Mucosa of rectum (tissue), 2 donors: ENCODE measurements at regions not wholly inside any gene's neighbourhood (a gene's known extent, or its start where the extent isn't known, plus 50 kb on each side); places are given as distances from the start of the nearest gene placed in this dataset.

Source experiments
- H3K27ac ChIP-seq, 2 donors: one replicate each; pipeline ENCODE4 v1.7.0; 2013; ENCODE audit warnings: inconsistent platforms in 2 of 2, low read depth in 2 of 2, low read length in 2 of 2
- H3K27me3 ChIP-seq, 2 donors: one replicate each; pipeline ENCODE4 v1.7.0; 2013; ENCODE audit warnings: low read length in 2 of 2; ENCODE audit not compliant: control insufficient read depth in 2 of 2, insufficient read depth in 2 of 2
- H3K36me3 ChIP-seq, 2 donors: one replicate each; pipeline ENCODE4 v1.7.0; 2013; ENCODE audit warnings: low read length in 2 of 2; ENCODE audit not compliant: control insufficient read depth in 2 of 2, insufficient read depth in 2 of 2
- H3K4me1 ChIP-seq, 2 donors: one replicate each; pipeline ENCODE4 v1.7.0; 2013; ENCODE audit warnings: low read length in 2 of 2, mild to moderate bottlenecking in 1 of 2; ENCODE audit not compliant: control insufficient read depth in 2 of 2, insufficient read depth in 2 of 2
- H3K4me3 ChIP-seq, 2 donors: one replicate each; pipeline ENCODE4 v1.7.0; 2013; ENCODE audit warnings: low read length in 2 of 2
- H3K9ac ChIP-seq, 2 donors: one replicate each; pipeline ENCODE4 v1.7.0; 2013; ENCODE audit warnings: low read length in 2 of 2, low read depth in 1 of 2, mild to moderate bottlenecking in 1 of 2
- H3K9me3 ChIP-seq, 2 donors: one replicate each; pipeline ENCODE4 v1.7.0; 2013; ENCODE audit warnings: low read length in 2 of 2; ENCODE audit not compliant: control insufficient read depth in 2 of 2
- donor health status: healthy.
- donor health status: Normal muscosa, but diverticular disease.

DNA sequence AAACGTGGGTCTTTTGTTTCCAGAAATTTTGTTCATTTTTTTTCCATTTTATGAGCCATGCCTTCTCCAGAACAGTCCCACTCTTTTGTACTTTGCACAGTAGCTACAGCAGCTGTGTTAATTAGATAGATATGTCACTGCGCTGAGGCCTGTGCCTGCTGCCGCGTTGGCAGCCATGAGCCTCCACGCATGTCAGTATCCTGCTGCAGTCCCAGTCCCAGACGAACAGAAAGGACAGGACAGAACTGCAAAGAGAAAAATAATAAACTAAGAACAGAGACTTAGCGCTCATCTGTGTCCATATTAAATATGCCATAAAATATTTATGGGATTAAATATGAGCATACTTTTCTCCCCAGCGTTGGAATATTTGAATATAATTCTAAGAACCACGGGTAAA, 442.4 kb upstream of the RARB start:
- no peaks in the 10 kb centered on the region for H3K9me3 ChIP-seq
- no peak overlapping the region for H3K9ac ChIP-seq
- H3K36me3 ChIP-seq: no peaks in the 10 kb centered on the region
- no peaks in the 10 kb centered on the region for H3K27me3 ChIP-seq
- H3K4me3 ChIP-seq: no peak overlapping the region
- H3K27ac ChIP-seq: no peak overlapping the region
- no peaks in the 10 kb centered on the region for H3K4me1 ChIP-seq

DNA sequence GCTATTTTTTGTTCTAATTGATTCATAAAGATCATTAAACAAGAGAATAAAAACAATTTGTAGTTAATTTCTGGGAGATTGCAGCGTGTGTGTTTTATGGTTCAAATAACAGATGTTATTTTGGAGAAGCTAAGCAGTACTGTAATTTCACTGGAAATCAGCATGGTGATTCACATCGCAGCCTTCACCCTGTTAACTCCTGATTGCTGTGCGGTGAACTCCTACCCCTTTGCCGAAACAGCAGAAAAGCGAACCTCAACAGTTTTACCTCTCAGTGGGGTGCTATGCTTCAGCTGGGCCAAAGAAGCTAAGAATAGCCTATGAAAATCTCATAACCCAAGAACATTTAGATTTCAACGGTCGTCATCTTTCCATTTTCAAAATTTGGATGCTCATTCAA, 441.5 kb upstream of the RARB start:
- Histone ChIP-seq H3K27ac (no peak overlapping the region), H3K9me3 (no peaks in the 10 kb centered on the region), H3K27me3 (no peaks in the 10 kb centered on the region), H3K36me3 (no peaks in the 10 kb centered on the region), H3K4me1 (no peaks in the 10 kb centered on the region), H3K9ac (no peak overlapping the region), H3K4me3 (no peak overlapping the region)

DNA sequence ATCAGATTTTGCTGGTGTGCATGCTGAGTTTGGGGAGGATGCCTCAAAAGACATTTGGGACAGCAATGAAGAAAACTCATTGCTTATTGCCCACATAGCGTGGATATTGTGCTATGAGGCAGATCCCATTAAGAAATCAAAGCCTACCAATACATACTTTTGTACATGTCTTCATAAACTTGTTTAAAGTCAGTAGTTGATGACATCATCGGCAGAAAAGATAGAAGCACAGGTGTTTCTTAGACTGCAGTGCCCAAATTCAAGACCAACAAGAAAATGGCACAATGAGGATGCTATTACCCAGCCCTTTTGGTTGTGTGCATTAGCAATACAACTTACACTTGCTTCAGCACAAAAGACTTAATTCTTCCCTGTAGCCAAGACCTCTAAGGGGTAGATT, 428.7 kb upstream of the RARB start:
- Histone ChIP-seq H3K4me1 (no peaks in the 10 kb centered on the region), H3K36me3 (no peaks in the 10 kb centered on the region), H3K9me3 (no peaks in the 10 kb centered on the region), H3K27ac (no peak overlapping the region), H3K4me3 (no peak overlapping the region), H3K9ac (no peak overlapping the region), H3K27me3 (no peaks in the 10 kb centered on the region)

DNA sequence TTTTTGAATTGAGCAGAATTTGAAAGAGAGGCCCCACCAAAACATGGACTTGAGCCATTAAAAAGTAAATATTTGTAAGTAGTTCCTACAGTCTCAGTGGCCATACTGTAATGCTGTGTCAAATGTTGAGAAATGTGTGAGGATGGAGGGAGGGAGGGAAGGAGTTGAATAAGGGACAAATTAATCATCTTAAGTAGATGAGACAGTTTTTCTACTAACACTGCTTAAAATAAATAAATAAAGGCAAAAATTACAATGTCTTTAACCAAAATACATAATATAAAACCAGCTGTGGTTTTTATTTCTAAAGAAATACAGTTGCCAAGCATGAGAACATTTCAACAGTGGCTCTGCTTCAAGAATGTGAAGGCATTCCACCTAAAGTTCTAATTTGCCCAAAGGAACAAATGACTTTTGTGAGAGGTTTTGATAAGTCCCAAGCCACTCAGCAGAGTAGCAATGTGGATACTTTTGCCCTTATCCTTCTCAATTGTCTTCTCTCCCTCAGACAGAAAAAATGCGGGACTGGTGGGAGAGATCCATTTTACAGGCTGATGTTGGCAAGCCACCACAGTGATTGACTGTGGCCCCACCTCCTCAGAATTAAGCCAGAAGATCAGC, 427.0 kb upstream of the RARB start:
- Histone ChIP-seq H3K4me1 (no peaks in the 10 kb centered on the region), H3K9ac (no peak overlapping the region)

DNA sequence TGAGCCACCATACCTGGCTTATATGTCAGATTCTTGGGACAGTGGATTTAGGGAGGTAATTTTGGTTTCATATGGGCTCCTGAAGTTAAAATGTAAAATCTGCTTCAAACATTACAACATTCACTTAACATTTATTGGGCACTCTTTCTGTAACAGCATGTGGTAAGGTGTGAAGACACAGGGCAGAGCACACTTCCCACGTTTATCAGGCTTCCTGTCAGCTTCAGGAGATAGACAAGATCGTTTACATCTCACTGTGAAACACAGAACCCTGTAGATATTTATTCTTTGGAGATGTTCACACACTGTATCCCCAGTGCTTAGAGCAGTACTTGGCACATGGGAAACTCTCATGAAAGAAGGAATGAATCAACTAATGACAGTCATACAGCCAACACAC, 426.0 kb upstream of the RARB start:
- Histone ChIP-seq H3K9me3 (no peaks in the 10 kb centered on the region), H3K4me3 (no peak overlapping the region), H3K27ac (no peak overlapping the region), H3K4me1 (no peaks in the 10 kb centered on the region), H3K27me3 (no peaks in the 10 kb centered on the region), H3K9ac (no peak overlapping the region), H3K36me3 (no peaks in the 10 kb centered on the region)

More for the DNA sequence above, 427.0 kb upstream of the RARB start:
- Histone ChIP-seq H3K27ac (no peak overlapping the region), H3K4me3 (no peak overlapping the region), H3K27me3 (no peaks in the 10 kb centered on the region), H3K9me3 (no peaks in the 10 kb centered on the region), H3K36me3 (no peaks in the 10 kb centered on the region)

DNA sequence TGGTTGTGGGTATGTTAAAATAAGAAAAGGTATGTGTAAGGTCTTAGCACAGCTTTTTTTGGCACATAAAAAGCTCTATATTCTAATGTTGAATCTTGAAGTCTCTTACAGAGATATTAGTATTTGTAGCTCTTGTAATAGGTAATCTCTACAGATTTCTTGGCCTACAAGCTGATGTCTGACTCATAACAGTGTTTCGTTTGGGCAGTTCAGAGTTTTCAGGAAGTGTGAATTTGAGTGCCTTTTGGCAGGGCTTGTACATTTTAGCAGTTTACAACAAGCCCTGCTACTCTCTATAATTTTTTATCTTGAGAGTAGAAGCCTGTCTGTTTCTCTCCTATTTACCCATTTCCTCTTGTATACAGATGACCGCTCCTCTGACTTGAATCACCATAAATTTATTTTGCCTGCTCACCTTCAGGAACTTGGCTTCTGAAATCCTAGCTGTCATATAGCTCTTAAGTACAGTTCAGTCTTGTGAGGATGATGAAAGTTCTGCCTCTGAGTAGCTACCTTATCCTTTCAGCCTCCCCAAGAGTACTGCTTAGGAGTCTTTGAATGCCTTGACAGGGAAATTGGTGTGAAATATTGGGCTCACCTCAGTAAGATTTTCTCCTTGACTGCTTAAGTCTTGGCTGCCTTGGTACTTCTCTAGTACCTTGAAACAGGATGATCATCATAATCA, 419.9 kb upstream of the RARB start:
- H3K9me3 ChIP-seq: no peaks in the 10 kb centered on the region
- H3K27ac ChIP-seq: no peak overlapping the region
- no peaks in the 10 kb centered on the region for H3K4me1 ChIP-seq
- no peaks in the 10 kb centered on the region for H3K36me3 ChIP-seq
- no peak overlapping the region for H3K9ac ChIP-seq
- H3K27me3 ChIP-seq: no peaks in the 10 kb centered on the region
- no peak overlapping the region for H3K4me3 ChIP-seq

DNA sequence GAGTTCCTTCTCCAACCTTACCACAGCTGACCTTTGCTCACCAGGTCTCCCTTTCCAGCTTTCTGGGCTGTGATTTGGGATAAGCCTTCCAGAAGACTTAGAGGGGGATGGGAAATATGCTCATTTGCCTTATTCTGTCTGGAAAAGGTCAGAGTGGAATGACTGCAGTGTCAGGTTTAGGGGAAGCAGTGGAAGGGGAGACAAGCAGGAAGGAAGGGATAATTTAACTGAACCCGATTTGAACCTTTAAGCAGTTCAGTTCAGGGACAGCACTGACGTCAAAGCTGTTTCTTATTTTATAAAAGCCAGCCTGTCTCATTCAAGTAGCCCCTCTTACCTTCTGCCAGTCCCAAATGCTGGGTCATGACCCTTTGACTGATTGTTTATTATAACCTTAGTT, 418.4 kb upstream of the RARB start:
- Histone ChIP-seq H3K27me3 (no peaks in the 10 kb centered on the region), H3K4me1 (no peaks in the 10 kb centered on the region), H3K9me3 (no peaks in the 10 kb centered on the region), H3K27ac (no peak overlapping the region), H3K4me3 (no peak overlapping the region), H3K36me3 (no peaks in the 10 kb centered on the region), H3K9ac (no peak overlapping the region)

DNA sequence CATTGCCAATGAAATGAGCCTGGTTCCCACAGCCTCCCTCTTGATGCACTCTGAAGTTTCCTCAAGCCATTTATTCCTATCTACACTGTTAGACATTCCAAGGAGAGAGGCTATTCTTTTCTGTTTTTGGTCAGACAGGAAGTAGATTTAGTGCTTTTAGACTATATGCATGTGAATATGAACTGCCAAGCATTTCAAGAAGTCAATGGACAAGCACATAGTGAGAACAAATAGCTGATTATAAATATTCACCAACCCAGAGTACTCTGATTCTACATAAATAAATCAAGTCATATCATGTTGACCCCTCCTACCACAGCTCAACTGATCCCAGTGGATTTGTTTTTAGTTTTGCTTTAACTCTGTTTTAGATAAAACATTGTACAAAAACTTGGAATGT, 412.5 kb upstream of the RARB start:
- no peaks in the 10 kb centered on the region for H3K27me3 ChIP-seq
- no peaks in the 10 kb centered on the region for H3K9me3 ChIP-seq
- no peak overlapping the region for H3K4me3 ChIP-seq
- H3K36me3 ChIP-seq: no peaks in the 10 kb centered on the region
- no peak overlapping the region for H3K27ac ChIP-seq
- no peak overlapping the region for H3K9ac ChIP-seq
- no peaks in the 10 kb centered on the region for H3K4me1 ChIP-seq

DNA sequence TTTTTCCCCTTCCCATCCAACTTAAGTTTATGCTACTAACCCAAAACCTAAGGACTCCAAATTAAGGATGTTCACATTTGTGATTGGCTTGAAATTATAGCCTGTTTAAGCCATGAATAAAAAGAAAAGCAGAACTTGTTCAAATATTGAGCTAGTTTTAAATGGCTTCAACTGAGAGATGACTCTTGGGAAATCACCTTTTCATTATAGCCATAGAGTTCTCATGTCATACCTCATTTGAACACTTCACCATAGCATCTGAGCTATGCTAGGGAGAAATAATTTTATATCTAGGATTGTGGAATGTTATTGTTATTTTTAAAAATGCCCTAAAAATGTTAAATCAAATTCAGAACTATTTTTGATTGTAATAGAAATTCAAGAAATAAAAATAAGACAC, 409.2 kb upstream of the RARB start:
- Histone ChIP-seq H3K4me3 (no peak overlapping the region), H3K27ac (no peak overlapping the region), H3K27me3 (no peaks in the 10 kb centered on the region), H3K36me3 (no peaks in the 10 kb centered on the region), H3K4me1 (no peaks in the 10 kb centered on the region), H3K9me3 (no peaks in the 10 kb centered on the region), H3K9ac (no peak overlapping the region)

DNA sequence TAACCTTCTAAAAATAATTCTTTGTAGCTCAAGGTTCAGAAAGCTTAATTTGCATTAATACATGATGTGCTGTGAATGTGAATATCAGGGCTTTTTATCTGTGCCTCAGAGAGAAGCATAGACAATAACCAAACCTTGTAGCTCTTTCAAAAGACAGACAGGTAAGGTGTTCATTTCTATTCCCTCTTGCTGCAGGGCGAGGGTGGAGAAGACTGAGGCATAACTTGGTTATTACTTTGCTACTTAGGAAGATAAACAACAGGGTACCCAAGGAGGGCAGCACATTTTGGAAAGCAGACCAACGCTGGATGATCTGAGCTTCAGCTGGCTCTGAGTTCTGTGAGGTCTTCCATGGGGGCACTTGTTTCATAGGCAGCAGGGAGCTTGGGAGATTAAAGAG, 408.6 kb upstream of the RARB start:
- Histone ChIP-seq H3K27ac (no peak overlapping the region), H3K4me3 (no peak overlapping the region)

More for the DNA sequence above, 408.6 kb upstream of the RARB start:
- Histone ChIP-seq H3K4me1 (no peaks in the 10 kb centered on the region), H3K9me3 (no peaks in the 10 kb centered on the region), H3K36me3 (no peaks in the 10 kb centered on the region), H3K27me3 (no peaks in the 10 kb centered on the region), H3K9ac (no peak overlapping the region)
